IMR-90 (cell line): ENCODE measurements at regions not wholly inside any gene's neighbourhood (a gene's known extent, or its start where the extent isn't known, plus 50 kb on each side); places are given as distances from the start of the nearest gene placed in this dataset.

Source experiments
- ATAC-seq: fragments of 200-7000 bp; cut with Tn5 transposase; 2 replicates; pipeline ENCODE4 v1.9.1; 2020; ENCODE audit warnings: low read depth, mild to moderate bottlenecking, moderate library complexity
- BruUV-seq: library from RNA; stranded (reverse); fragments of 400-500 nt; replicated peaks from 2 replicates; lab custom pipeline; 2021; lab: Mats Ljungman, UMichigan
- CTCF ChIA-PET: fragments of 300-600 bp; formaldehyde crosslinking; extraction: SDS; loops from one replicate; lab custom pipeline; 2021; ENCODE audit warnings: antibody characterized with exemption; lab: Yijun Ruan, JAX
- POLR2A ChIA-PET: fragments of 300-600 bp; sonication (Branson Sonifier 250); formaldehyde crosslinking; loops from one replicate; lab custom pipeline; 2022; ENCODE audit warnings: antibody characterized with exemption; ENCODE audit not compliant: unreplicated experiment; lab: Charles Lee
- DNase-seq: peaks from one replicate; pipeline ENCODE4 v3.0.0; 2013
- H2AFZ ChIP-seq: replicated peaks from 2 replicates; pipeline ENCODE3; 2013; ENCODE audit warnings: low read length, mild to moderate bottlenecking; ENCODE audit not compliant: poor library complexity
- H2AK5ac ChIP-seq: 2 replicates; pipeline ENCODE4 v1.6.1; 2013; ENCODE audit warnings: low read depth, low read length, inconsistent platforms
- H2AK9ac ChIP-seq: replicated peaks from 2 replicates; pipeline ENCODE3; 2013; ENCODE audit warnings: mild to moderate bottlenecking, low read depth, low read length, moderate library complexity; ENCODE audit not compliant: poor library complexity
- H2BK120ac ChIP-seq: 2 replicates; pipeline ENCODE4 v1.6.1; 2013; ENCODE audit warnings: low read depth, low read length, inconsistent platforms
- H2BK15ac ChIP-seq: 3 replicates; pipeline ENCODE4 v1.6.1; 2013; ENCODE audit warnings: low read depth, low read length, inconsistent platforms
- H2BK20ac ChIP-seq: 2 replicates; pipeline ENCODE4 v1.6.1; 2013; ENCODE audit warnings: low read depth, mild to moderate bottlenecking, inconsistent platforms, low read length, moderate library complexity
- H2BK5ac ChIP-seq: 2 replicates; pipeline ENCODE4 v1.6.1; 2013; ENCODE audit warnings: mild to moderate bottlenecking, low read depth, low read length, inconsistent platforms; ENCODE audit not compliant: poor library complexity, severe bottlenecking
- H3K14ac ChIP-seq: replicated peaks from 2 replicates; pipeline ENCODE4 v1.6.1; 2013; ENCODE audit warnings: low read depth, low read length, inconsistent platforms
- H3K18ac ChIP-seq: 2 replicates; pipeline ENCODE4 v1.6.1; 2013; ENCODE audit warnings: low read depth, low read length, control low read depth
- H3K23ac ChIP-seq: 2 replicates; pipeline ENCODE4 v1.6.1; 2013; ENCODE audit warnings: low read depth, low read length, inconsistent platforms
- H3K27ac ChIP-seq: 2 replicates; pipeline ENCODE4 v1.5.1; 2013; ENCODE audit warnings: mild to moderate bottlenecking, control low read depth, low read length; ENCODE audit not compliant: insufficient read depth
- H3K27me3 ChIP-seq: 2 replicates; pipeline ENCODE4 v1.6.1; 2013; ENCODE audit warnings: low read length; ENCODE audit not compliant: control insufficient read depth, insufficient read depth
- H3K36me3 ChIP-seq: 2 replicates; pipeline ENCODE4 v1.6.1; 2013; ENCODE audit warnings: low read length, mixed read lengths; ENCODE audit not compliant: control insufficient read depth, insufficient read depth
- H3K4ac ChIP-seq: 2 replicates; pipeline ENCODE4 v1.6.1; 2013; ENCODE audit warnings: low read depth, low read length, inconsistent platforms
- H3K4me1 ChIP-seq: 2 replicates; pipeline ENCODE4 v1.6.1; 2013; ENCODE audit warnings: low read length, mixed read lengths; ENCODE audit not compliant: control insufficient read depth, insufficient read depth
- H3K4me2 ChIP-seq: 2 replicates; pipeline ENCODE4 v1.6.1; 2013; ENCODE audit warnings: low read depth, mild to moderate bottlenecking, control low read depth, low read length, moderate library complexity
- H3K4me3 ChIP-seq: 2 replicates; pipeline ENCODE4 v1.5.1; 2013; ENCODE audit warnings: low read depth, mild to moderate bottlenecking, control low read depth, low read length, moderate library complexity; ENCODE audit not compliant: insufficient read depth
- H3K56ac ChIP-seq: 2 replicates; pipeline ENCODE4 v1.6.1; 2013; ENCODE audit warnings: low read length, inconsistent platforms; ENCODE audit not compliant: insufficient read depth; ENCODE audit errors: extremely low read depth
- H3K79me1 ChIP-seq, 2 experiments: 2 replicates each; pipeline ENCODE4 v1.6.1; 2013; ENCODE audit warnings: low read length in 2 of 2, inconsistent platforms in 1 of 2, low read depth in 1 of 2
- H3K9ac ChIP-seq: 2 replicates; pipeline ENCODE4 v1.6.1; 2013; ENCODE audit warnings: low read depth, low read length, control low read depth
- H3K9me1 ChIP-seq: 2 replicates; pipeline ENCODE4 v1.6.1; 2013; ENCODE audit warnings: low read length, inconsistent platforms; ENCODE audit not compliant: insufficient read depth
- H3K9me3 ChIP-seq: 2 replicates; pipeline ENCODE4 v1.6.1; 2013; ENCODE audit warnings: low read length; ENCODE audit not compliant: control insufficient read depth, insufficient read depth
- H4K20me1 ChIP-seq: 2 replicates; pipeline ENCODE4 v1.6.1; 2013; ENCODE audit warnings: low read length, inconsistent platforms; ENCODE audit not compliant: insufficient read depth
- H4K5ac ChIP-seq: 2 replicates; pipeline ENCODE4 v1.6.1; 2013; ENCODE audit warnings: mild to moderate bottlenecking, low read depth, low read length, control low read depth
- H4K8ac ChIP-seq, 2 experiments: 2 replicates each; pipeline ENCODE4 v1.6.1; 2013; ENCODE audit warnings: low read depth in 2 of 2, low read length in 2 of 2, control low read depth in 1 of 2, inconsistent platforms in 1 of 2
- H4K91ac ChIP-seq: 2 replicates; pipeline ENCODE4 v1.6.1; 2013; ENCODE audit warnings: low read depth, low read length, inconsistent platforms; ENCODE audit not compliant: insufficient read depth
- MAFK ChIP-seq: IDR thresholded peaks from 2 replicates; pipeline ENCODE4 v1.6.1; 2012; ENCODE audit warnings: low read depth, low read length, improper control_type of control experiment
- MXI1 ChIP-seq: IDR thresholded peaks from 2 replicates; pipeline ENCODE4 v1.6.1; 2012; ENCODE audit warnings: low read depth, mild to moderate bottlenecking, low read length, moderate library complexity, borderline replicate concordance
- NFE2L2 ChIP-seq: fragments of 150-350 bp; IDR thresholded peaks from 2 replicates; pipeline ENCODE4 v1.6.1; 2016; ENCODE audit warnings: low read depth, mild to moderate bottlenecking, low read length
- RCOR1 ChIP-seq: IDR thresholded peaks from 2 replicates; pipeline ENCODE4 v1.6.1; 2012; ENCODE audit warnings: mild to moderate bottlenecking, low read length, improper control_type of control experiment; ENCODE audit not compliant: insufficient replicate concordance
- SMC3 ChIP-seq: fragments of 150-350 bp; IDR thresholded peaks from 2 replicates; pipeline ENCODE4 v1.6.1; 2016; ENCODE audit warnings: low read depth, mild to moderate bottlenecking, antibody characterized with exemption, low read length, moderate library complexity
- WGBS, 2 experiments: methylation state at CpG; one replicate each; pipeline versions ENCODE4 v1.1.5 to v1.1.7; 2013; ENCODE audit warnings: missing lambda C conversion rate in 2 of 2; ENCODE audit not compliant: insufficient read length in 1 of 2; ENCODE audit errors: extremely low coverage in 2 of 2; 5-methylcytosine and 5-hydroxymethylcytosine counted together
- dilution Hi-C: fragments of 300-500 bp; cut with HindIII; formaldehyde crosslinking; loops from one replicate; pipeline ENCODE4 v1.14.3; 2018; ENCODE audit warnings: low sequenced_read_pairs; ENCODE audit not compliant: unreplicated experiment
- in situ Hi-C: fragments of 300-500 bp; cut with MboI; formaldehyde crosslinking; loops from 3 replicates; pipeline ENCODE4 v1.14.3; 2019; ENCODE audit warnings: low sequenced_read_pairs, inconsistent platforms, mixed read lengths
- intact Hi-C: fragments of 100-400 bp; cut with micrococcal nuclease; formaldehyde crosslinking; loops from 2 replicates; pipeline ENCODE4 v1.10.0; 2022
- TF ChIP-seq, protein P1 (sequence below): fragments of 150-350 bp; IDR thresholded peaks from 2 replicates; pipeline ENCODE4 v1.6.1; 2017; ENCODE audit warnings: mild to moderate bottlenecking, antibody characterized with exemption, low read length, low read depth

- TF ChIP-seq MXI1, result no peak
Measured at GRCh38 chr5:125401724-125402622, 655.5 kb upstream of the ZNF608 start (continued).

- 100% methylated on average over 1 of the region's 4 CpGs; no CpG with 5 or more reads in 1 of the 2 experiments for WGBS, 2 experiments
Measured at GRCh38 chr5:125402787-125403186, 656.3 kb upstream of the ZNF608 start.

More at GRCh38 chr5:125402787-125403186, 656.3 kb upstream of the ZNF608 start:
- H2BK5ac ChIP-seq, result no peak overlapping the region
- H3K23ac ChIP-seq, result no peak overlapping the region
- TF ChIP-seq SMC3, result no peak
- TF ChIP-seq, protein P1, sequence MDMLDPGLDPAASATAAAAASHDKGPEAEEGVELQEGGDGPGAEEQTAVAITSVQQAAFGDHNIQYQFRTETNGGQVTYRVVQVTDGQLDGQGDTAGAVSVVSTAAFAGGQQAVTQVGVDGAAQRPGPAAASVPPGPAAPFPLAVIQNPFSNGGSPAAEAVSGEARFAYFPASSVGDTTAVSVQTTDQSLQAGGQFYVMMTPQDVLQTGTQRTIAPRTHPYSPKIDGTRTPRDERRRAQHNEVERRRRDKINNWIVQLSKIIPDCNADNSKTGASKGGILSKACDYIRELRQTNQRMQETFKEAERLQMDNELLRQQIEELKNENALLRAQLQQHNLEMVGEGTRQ, result no peak
- no peak for TF ChIP-seq NFE2L2
- no peak for TF ChIP-seq RCOR1
- no peak for TF ChIP-seq MAFK
- no peak overlapping the region for H2BK120ac ChIP-seq
- no peaks in the 10 kb centered on the region for H3K9me1 ChIP-seq
- no peak overlapping the region for H3K4me2 ChIP-seq
- no TSS peak for BruUV-seq
- no peak overlapping the region for H2BK20ac ChIP-seq
- no peak for DNase-seq
- no peaks in the 10 kb centered on the region for H3K36me3 ChIP-seq
- H3K79me1 ChIP-seq, result no peaks in the 10 kb centered on the region
- H2AK5ac ChIP-seq, result no peak overlapping the region
- H3K4me1 ChIP-seq, result no peaks in the 10 kb centered on the region
- H2AFZ ChIP-seq, result no peak overlapping the region
- H3K56ac ChIP-seq, result no peak overlapping the region
- H3K27ac ChIP-seq, result no peak overlapping the region
- no peak overlapping the region for H2AK9ac ChIP-seq
- H4K91ac ChIP-seq, result no peak overlapping the region
- no peaks in the 10 kb centered on the region for H4K20me1 ChIP-seq
- no peak overlapping the region for H3K9ac ChIP-seq
- ChIA-PET CTCF (no interaction called here), POLR2A (no interaction called here)
- H3K18ac ChIP-seq, result no peak overlapping the region
- H3K14ac ChIP-seq, result no peak overlapping the region
- H3K27me3 ChIP-seq, result no peaks in the 10 kb centered on the region
- peaks cover 2% of the 10 kb centered on the region for H3K9me3 ChIP-seq
- no peak overlapping the region for H4K5ac ChIP-seq
- intact Hi-C loops, result loop anchor here (10.0 kb wide), 1 partner anchor 1728 kb away; no protein-coding TSS in a partner anchor
- dilution Hi-C loops, result no loop called here
- no peak overlapping the region for H3K4me3 ChIP-seq
- no peak for ATAC-seq
- no peak overlapping the region for H3K4ac ChIP-seq
- in situ Hi-C loops, result no loop called here
- H4K8ac ChIP-seq, result no peak overlapping the region
- H2BK15ac ChIP-seq, result no peak overlapping the region
